SW 1271 (cell line): ENCODE measurements at regions not wholly inside any gene's neighbourhood (a gene's known extent, or its start where the extent isn't known, plus 50 kb on each side); places are given as distances from the start of the nearest gene placed in this dataset.

Experiments
- DNase-seq, 2 experiments: peaks; one replicate each; lab custom pipeline; 2025; lab: John Stamatoyannopoulos, UW

DNA sequence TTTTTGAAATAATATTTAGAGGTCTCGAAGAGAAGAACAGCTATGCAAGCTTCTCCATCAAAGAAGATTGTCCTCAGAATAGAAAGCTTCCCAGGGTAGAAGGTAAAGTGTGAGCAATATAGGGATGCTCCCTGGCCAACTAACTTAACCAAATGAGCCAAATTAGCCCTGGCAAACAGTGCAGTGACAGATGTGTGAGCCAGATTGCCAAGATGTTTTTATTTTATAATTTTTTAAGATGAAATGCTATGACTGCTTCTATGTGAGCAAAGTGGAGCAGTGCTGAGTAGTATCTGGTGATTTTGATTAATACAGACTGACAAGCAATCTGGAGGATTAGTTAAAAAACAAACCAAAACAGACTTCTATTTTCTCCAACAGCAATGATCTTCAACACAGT is 202.1 kb downstream of the NOVA1 start:
- DNase-seq, result no peak

DNA sequence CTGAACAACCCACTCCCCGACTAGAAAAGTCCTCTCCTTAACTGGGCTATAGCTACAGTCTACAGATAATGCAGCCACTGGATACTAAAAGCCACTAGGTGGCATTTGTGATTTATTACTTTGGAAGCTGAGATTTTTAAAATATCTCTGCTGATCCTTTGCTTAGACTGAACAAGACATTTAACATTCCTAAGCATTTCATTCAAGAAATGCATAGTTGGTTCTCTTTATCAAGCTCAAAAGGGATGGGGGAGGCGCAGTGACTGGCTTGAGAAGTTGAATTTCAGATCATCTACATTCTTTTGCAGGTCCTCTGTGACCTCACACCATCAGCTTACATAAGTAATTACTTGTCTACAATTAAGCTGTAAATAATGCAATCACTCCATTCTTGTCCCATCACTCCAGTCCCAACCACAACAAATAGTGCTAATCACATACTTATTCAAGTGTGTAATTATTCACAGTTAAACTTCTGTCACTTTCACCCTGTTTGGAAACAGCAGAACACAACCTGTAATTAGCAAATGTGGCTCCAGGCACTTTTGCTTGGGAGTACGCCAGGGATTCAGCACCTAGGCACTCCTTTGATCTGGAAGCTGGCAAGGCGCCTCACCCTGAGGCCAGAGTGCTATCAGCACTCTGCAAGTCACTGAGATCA is 203.6 kb downstream of the NOVA1 start:
- DNase-seq, result peak in 1 of 2 experiments; percentile 24

DNA sequence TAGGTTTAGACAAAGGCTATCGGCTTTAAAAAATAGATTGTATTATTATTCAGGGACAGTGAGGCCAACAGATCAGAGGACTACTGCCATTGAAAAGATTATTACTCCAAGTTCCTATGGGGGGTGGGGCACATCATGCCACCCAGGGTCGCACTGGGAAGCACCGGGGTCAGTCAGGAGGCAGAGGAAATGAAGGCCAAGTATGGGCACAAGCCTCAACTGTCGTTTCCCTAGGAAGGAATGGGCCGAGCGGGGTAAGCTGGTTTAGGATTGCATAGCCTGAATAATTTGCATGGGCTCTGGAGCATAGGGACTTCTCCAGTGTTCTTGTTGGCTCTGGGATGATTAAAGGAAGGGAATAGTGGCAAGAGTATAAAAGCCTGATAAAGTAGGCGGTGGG is 205.3 kb downstream of the NOVA1 start:
- no peak for DNase-seq

DNA sequence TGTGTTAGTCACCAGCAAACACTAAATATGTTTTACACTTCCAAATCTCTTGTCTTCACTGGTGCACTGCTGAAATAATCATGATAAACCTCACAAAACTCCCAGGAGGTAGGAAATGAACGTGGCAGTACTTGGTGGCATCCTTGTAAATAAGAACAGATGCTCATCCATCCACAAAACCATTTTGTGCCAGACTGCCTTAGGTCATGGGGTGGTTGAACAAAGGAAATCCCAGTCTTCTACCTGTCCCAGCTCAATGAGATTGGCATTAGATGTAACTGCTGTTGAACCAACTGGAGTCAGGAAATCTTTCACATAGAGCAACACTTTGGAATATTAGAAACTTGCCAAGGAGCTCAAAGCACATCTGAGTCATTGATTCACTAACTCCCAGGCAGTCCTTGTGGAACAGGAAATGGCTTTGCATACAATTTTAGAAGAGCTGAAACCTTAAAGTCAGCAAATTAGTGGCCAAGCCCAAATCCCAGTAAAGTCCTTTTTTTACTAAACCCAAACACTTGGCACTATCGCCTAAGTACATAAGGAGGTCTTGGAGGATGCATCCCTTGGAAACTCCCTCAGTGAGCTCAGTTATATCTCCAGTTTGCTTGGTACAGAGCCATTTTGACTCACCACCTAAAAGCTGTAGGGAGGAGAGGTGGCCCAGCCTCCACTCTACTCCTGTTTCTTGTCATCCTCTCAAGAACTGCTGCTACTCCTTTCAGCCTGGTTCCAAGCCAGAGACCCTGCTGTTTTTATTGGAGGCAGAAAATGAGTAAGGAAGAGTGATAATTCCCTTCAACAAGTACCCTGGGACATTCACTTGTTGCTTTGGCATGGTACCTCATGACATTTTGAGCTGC is 208.0 kb downstream of the NOVA1 start:
- no peak for DNase-seq

DNA sequence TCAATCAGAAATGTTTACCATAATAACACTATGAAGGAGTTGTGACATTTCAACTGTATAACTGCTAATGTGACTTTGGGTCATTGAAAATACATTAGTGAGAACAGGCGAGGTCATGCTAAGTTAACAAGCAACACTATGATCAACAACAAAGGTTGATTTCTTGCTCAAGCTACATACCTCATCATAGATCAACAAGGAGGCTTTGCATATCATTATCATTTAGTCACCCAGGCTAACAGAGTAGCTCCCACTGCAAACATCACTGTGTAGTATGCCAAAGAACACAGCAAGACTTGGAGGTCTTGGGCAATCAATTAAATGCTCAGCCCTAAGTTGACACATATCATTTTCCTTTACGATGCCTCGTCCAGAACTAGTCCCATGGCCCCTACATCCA is 212.5 kb downstream of the NOVA1 start:
- no peak for DNase-seq

DNA sequence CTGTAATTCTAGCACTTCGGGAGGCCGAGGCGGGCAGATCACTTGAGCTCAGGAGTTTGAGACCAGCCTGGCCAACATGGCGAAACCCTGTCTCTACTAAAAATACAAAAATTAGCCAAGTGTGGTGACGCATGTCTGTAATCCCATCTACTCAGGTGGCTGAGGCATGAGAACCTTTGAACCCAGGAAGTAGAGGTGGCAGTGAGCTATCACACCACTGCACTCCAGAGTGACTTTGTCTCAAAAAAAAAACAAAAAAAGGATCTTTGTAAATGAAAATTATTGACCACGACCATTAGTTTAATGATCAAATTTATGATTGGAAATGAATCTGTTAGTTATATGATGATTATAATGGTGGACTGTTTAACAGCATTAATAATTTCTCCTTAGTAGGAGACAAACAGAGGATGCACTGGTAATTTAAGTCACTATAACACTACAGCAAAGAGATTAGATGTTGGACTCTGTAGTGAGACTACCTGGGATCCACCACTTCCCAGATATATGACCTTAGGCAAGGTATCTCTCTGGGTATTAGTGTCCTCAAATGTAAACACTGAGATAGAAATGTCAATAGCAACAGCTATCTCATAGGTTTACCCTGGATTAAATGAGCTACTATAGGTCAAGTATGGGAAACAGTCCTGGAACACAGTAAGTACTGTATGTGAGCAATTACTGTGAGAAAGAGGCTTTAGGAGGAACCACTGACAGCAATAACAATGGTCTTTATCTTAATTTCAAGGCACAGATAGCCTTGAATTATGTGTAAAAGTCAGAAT is 214.7 kb downstream of the NOVA1 start:
- no peak for DNase-seq

DNA sequence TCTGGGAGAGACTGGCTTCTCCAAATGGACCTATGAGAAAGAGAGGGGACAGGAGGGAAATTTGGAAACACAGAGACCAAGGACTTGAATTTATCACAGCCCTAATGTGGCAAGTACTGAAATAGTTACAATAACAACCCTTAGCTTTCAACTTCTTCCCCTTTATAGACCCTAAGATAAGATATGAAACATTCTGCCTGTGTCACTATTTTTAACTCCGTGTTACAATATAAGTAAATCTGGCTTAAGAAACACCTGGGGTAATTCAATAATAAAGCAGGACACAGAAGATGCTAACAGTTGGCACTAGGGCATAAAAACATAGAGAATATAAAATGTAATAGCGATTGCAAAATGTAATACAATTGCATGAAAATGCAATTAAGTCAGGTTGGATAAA is 216.4 kb downstream of the NOVA1 start:
- no peak for DNase-seq

DNA sequence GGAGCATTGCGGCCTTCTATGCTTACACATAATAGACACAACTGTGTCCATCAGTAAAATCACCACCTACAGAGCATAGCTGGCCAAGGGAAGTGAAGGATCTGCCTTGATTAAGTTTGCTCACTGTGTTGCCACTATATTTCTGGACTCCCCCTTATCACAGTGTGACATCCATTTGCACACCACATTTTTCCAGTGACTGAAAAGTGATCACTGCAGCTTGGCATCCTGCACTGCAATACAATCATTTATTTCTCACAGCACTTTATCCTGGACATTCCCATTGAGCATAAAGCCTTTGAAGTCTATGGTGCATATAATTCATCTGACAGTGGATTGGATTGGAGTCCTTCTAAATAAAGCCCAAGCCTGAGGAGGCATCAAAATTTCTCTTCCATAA is 217.2 kb downstream of the NOVA1 start:
- no peak for DNase-seq

DNA sequence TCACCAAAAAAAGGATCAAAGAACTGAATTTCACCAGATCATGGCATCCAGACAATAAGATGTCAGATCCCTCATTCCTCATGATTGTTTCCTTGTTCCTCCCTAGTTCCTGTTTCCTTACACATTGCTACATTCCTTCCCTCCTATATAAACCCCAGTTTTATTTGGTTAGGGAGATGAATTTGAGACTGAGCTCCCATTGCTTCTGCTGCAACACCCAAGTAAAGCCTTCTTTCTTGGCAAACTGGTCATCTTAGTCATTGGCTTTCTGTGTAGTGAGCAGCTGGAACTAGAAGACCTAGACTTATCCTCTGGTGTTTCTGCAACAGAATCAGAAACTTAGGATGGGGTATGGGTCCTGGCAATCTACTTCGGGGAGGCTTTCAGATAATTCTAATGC is 217.9 kb downstream of the NOVA1 start:
- no peak for DNase-seq

DNA sequence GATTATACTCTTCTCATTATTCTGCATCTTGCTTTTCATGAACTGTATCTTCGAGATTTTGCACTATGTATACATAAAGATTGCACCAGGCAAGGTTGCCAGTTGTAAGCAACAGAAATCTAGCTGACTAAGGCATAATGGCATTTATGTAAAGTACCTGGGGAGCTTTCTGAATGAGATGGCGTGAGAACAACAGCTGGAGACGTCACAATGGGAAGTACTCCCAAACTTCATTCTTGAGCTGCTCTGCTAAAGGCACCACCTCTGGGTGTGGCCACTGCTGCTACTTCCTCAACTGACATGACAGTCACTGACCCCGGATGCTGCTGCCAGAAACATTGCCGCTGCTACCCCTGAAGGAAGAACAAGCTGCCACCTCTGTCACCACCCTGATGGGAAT is 220.7 kb downstream of the NOVA1 start:
- no peak for DNase-seq

DNA sequence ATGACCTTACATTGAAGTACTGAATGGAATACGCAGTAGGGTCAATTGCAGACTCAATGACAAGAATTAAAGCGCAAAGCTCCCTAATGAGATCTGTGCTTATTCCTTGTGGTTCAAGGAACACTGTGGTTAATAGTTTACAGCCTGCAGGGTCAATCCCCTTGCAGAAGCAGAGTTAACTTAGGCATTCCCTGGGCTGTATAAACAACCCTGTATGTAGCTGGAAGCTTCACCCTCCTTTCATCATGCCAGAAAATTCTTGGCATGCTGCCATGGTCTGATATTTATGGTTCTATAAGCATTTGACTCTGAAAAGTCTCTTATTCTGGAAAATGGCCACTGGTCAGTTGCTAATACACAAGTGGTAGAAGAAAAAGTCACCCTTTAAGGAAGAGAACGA is 227.7 kb downstream of the NOVA1 start:
- DNase-seq, result no peak

DNA sequence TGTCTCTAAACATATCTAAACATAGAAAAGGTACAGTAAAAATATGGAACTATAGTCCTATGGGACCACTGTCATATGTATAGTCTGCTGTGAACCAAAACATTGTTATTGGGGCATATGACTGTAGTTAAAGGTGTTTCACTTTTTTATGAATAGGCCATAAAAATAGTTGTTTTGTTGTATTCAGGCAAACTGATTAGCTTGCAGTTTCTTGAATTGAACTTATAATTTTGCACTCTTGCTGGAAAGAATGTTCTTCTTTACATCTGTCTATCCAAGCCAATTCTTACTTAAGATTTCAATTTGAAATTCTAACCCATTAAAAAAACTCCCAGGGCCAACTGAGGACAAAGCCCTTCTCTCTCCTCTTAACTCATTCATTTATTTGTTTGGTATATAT is 234.1 kb downstream of the NOVA1 start:
- DNase-seq, result no peak

DNA sequence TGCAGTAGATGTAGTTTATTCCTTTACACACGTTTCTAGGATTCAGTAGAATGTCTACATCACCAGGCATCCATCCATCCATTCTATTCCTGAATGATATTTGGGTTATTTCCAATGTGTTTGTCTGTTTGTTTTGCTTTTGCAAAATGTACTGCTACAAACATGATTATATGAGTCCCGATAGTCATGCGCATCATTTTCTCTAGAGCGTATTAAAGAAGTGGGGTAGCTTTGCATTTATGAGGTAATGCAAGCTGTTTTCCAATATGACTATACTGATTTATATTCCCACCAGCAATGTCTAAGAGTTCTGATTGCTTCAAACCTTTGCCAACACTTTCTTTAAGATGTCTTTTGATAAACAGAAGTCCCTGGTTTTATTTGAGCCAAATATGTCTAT is 253.2 kb downstream of the NOVA1 start:
- no peak for DNase-seq

DNA sequence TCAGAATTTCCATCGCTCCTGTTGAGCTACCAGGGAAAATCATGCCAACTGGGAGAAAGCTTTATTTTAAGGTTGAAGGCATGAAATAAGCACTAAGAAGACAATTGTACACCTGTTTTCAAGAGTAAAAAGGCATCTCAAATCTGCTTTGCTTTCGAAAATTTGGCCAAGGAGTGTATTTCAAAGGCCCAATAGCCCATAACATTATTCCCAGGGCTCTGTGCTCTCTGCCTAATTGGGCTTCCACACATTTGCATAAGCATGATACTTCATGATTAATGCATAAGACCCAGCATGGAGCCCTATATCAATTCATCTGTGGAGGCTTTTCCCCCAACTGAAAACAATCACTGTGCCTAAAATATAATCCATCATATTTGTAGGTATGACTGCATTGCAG is 258.5 kb downstream of the NOVA1 start:
- DNase-seq, result no peak

DNA sequence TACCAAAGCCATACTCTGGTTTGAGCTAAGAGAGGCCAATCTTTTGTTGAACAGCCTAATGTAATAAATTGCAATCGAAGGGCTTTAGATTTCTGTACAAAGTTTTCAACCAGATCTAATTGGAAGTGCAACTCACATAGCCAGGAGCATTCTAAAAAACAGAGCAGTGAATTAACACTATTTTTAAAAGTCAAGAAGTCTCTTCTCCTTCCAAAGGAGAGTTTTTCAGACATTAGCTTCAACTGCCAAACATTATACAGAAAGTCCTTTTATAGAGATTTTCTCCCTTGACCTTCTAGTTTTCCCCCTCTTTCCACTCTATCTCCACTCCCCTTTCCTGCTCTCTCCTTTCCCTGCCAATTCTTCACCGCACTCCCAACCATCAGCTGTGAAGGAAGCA is 259.6 kb downstream of the NOVA1 start:
- DNase-seq, result no peak

DNA sequence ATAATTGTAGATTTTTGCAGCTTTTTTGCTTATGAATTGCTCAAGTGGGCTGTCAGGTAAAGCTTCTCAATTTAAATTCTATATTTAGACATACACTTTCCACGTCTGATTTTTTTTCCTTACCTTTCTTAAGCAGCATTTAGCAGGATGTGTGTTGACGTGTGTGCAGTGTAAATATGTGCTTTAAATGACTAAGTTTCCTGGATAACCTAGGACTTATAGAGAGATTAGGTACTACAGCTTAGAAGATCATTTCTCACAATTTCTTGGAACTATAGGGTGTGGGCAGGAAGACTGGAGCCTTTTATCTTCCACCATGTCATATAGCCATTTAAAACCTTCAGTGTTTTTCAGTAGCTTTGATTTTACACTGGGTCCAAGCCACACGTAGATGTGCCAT is 263.5 kb downstream of the NOVA1 start:
- no peak for DNase-seq

DNA sequence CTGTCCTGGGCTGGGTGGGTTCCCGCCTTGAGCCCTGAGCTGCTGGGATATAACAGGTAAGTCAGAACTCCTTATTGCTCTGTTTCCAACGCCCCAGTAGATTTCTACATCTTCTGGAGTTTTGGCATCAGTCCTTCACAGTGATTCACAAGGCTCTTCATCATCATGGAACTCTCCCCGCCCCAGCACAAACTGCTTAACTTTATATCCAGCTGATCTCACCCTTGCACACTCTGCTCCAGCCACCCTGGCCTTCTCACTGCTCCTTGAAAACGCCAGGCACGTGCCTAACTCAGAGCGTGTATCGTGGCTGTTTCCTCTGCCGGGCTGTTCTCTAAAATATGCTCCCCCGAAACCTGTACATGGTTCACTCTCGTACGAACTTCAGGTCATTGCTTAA is 264.9 kb downstream of the NOVA1 start:
- no peak for DNase-seq

DNA sequence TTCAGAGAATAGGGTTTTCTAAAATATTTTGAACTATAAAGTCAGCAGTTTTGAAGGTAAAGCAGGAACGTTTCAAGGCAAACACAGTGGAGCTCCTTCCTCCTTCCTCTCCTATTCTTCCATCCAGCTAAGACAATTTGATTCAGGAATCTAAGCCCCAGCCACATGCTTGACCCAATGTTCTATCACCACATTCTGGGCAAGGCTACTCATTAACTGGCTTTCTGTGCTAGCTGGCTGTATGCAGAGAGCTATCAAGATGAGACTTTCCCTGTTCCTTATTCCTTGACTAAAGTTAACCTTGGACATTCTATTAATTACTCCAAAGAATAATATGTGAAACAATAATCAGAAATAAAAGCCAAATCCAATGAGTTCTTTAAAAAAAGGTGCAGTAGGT is 266.9 kb downstream of the NOVA1 start:
- no peak for DNase-seq

DNA sequence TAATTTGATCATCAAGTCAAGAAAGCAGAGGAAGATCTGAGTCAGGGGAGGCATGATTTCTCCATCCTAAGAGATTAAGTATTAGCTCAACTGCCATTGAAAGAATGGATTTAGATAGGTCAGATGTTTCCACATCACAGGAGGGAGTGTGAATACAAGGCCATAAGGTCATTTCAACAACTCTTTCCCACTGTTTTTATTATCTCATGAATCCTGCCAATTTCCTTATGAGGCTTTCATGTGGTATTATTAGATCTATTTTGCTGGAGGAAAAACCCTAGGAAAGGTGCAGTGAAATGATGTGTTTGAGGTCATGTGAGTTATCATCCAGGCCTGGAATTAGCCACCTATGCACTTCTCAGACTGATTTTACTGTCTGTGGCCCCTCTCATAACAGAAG is 269.0 kb downstream of the NOVA1 start:
- no peak for DNase-seq

DNA sequence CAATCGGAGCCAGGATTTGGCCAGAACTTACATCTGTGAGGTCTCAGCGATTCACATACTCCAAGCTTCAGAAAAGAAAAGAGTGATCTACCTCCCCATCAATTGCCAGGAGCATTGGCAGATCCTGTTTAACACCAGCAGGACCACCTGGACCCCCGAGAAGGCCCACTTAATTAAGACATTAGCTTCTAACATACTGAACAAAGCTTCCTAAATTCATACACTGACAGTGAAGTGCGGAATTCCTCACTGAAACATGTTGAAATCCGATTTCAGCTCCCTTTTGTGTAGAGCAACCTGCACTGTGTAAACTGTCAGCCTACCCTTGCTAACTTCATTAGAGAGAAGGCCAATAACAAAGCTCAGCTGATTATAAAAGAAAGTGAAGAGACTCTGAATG is 274.0 kb downstream of the NOVA1 start:
- DNase-seq, result no peak

DNA sequence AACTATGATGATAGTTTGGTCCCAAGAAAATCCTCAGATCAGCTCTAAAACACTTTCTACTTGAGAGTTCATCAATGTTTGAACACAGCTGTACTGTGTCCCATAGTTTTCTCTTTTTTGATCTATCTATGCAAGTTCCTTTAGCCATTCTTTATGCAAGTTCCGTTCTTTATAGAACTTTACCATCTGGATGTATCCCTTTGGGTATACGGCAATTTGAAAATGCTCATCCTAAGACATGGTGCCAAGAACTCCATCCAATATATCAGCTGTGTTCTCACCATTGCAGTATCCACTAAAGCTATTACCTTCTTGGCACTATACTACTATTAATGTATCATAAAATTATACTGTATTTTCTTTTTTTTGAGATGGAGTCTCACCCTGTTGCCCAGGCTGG is 276.9 kb downstream of the NOVA1 start:
- DNase-seq, result no peak

DNA sequence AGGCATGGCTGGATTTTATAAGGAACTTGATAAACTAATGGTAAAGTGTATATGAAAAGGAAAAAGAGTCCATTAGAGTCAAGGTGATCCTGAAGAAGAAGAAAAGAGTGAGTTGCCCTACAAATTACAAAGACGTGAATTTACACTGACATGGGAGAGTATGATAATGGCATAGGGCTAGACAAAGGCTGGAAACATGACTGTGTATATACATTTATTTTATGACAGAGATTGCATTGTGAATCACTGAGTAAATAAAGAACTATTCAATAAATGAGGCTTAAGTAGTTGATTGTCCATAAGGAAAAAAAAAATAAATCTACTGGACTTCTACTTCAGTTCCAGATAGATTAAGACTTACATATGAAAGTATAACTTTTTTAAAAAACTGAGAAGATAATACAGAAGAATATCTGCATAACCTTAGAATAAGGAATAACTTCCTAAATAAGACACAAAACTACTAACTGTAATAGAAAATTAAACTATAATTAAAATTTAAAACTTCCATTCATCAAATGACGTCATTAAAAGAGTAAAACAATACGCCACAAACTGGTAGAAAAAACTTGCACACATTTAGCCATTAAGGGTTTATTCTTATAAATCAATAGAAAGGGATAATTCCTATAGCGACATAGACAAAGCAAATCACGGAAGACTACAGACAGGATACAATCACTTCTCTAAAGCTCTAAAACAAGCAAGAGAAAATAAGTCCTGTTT is 278.5 kb downstream of the NOVA1 start:
- DNase-seq, result no peak
